Neural crest cell (in vitro differentiated cells): ENCODE measurements at regions not wholly inside any gene's neighbourhood (a gene's known extent, or its start where the extent isn't known, plus 50 kb on each side); places are given as distances from the start of the nearest gene placed in this dataset.

Experiments
- DNase-seq: peaks from one replicate; pipeline ENCODE4 v3.0.0; 2021; ENCODE audit warnings: low read depth, mixed read lengths, low spot score
- H3K27ac Mint-ChIP-seq: one replicate; pipeline ENCODE4 v1.8.0; 2021; ENCODE audit warnings: mild to moderate bottlenecking, mixed read lengths; ENCODE audit not compliant: unreplicated experiment
- H3K27me3 Mint-ChIP-seq: 2 replicates; pipeline ENCODE4 v1.8.0; 2021; ENCODE audit warnings: low read depth, mild to moderate bottlenecking, mixed read lengths
- H3K36me3 Mint-ChIP-seq: 2 replicates; pipeline ENCODE4 v1.8.0; 2021; ENCODE audit warnings: low read depth, mild to moderate bottlenecking, mixed read lengths
- H3K4me1 Mint-ChIP-seq: 2 replicates; pipeline ENCODE4 v1.8.0; 2021; ENCODE audit warnings: mixed read lengths
- H3K4me3 Mint-ChIP-seq: one replicate; pipeline ENCODE4 v1.8.0; 2021; ENCODE audit warnings: mild to moderate bottlenecking, mixed read lengths
- H3K9me3 Mint-ChIP-seq: 2 replicates; pipeline ENCODE4 v1.8.0; 2021; ENCODE audit warnings: mixed read lengths
- TF ChIP-seq, protein P1 (sequence below): fragments of 200-600 bp; sonication (generic); conservative IDR thresholded peaks from 2 replicates; pipeline ENCODE4 v1.5.0; 2021; ENCODE audit warnings: antibody characterized with exemption, mild to moderate bottlenecking

DNA sequence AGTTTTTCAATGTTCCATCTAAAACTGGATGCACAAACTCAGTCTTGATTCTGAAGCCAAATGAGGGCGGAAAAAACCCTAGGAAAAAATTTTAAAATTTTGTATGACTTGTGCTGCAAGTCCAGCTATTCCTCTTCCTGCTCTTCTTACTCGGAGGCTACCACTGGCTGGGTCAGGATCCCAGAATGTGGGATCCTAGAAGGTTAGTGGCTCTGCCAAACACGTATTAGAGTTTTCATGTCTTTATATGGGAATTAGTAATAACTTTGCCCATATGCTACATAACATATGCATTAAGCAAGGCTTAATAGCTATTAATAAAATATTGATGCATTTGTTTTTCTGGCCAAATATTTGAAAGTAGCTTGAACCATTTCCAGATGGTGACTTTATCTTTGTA lies 458.3 kb downstream of the AGTPBP1 start:
- Mint-ChIP-seq H3K36me3 (peaks cover 3% of the 10 kb centered on the region), H3K27ac (no peak overlapping the region), H3K4me3 (no peak overlapping the region), H3K4me1 (no peaks in the 10 kb centered on the region), H3K27me3 (peaks cover 3% of the 10 kb centered on the region), H3K9me3 (peaks cover 9% of the 10 kb centered on the region)
- TF ChIP-seq, protein P1, sequence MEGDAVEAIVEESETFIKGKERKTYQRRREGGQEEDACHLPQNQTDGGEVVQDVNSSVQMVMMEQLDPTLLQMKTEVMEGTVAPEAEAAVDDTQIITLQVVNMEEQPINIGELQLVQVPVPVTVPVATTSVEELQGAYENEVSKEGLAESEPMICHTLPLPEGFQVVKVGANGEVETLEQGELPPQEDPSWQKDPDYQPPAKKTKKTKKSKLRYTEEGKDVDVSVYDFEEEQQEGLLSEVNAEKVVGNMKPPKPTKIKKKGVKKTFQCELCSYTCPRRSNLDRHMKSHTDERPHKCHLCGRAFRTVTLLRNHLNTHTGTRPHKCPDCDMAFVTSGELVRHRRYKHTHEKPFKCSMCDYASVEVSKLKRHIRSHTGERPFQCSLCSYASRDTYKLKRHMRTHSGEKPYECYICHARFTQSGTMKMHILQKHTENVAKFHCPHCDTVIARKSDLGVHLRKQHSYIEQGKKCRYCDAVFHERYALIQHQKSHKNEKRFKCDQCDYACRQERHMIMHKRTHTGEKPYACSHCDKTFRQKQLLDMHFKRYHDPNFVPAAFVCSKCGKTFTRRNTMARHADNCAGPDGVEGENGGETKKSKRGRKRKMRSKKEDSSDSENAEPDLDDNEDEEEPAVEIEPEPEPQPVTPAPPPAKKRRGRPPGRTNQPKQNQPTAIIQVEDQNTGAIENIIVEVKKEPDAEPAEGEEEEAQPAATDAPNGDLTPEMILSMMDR = no peak
- DNase-seq = no peak

GRCh38 chr9:85278769-85279168 lies 463.0 kb downstream of the AGTPBP1 start:
- no peak overlapping the region for H3K4me3 Mint-ChIP-seq
- no peak overlapping the region for H3K27ac Mint-ChIP-seq
- H3K36me3 Mint-ChIP-seq = no peaks in the 10 kb centered on the region
- H3K4me1 Mint-ChIP-seq = no peaks in the 10 kb centered on the region
- peaks cover 8% of the 10 kb centered on the region for H3K9me3 Mint-ChIP-seq
- TF ChIP-seq, protein P1 = no peak
- no peak for DNase-seq
- no peaks in the 10 kb centered on the region for H3K27me3 Mint-ChIP-seq

GRCh38 chr9:85276741-85277140 lies 465.0 kb downstream of the AGTPBP1 start:
- Mint-ChIP-seq H3K36me3 (no peaks in the 10 kb centered on the region), H3K27me3 (no peaks in the 10 kb centered on the region), H3K9me3 (peaks cover 4% of the 10 kb centered on the region), H3K4me3 (no peak overlapping the region), H3K27ac (no peak overlapping the region), H3K4me1 (no peaks in the 10 kb centered on the region)
- DNase-seq = no peak
- TF ChIP-seq, protein P1 = no peak

DNA sequence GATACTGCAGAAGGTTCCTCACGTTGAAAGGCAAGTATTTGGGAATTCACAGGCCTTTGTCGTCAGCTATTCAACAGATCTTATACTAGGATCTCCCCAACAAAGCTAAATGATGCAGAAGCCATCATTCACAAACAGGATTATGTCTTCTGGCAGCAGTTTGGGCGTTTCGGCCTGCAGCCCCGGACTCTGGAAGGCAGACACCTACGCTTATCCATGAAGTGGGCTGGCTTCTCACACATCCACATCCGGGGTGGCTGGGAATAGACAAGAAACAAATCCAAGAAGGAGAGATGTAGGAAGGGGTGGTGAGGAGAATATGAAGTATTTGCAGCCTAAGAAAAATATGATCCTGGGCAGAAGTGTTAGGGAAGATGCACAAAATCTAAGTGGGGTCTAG lies 471.9 kb downstream of the AGTPBP1 start:
- no peaks in the 10 kb centered on the region for H3K9me3 Mint-ChIP-seq
- TF ChIP-seq, protein P1 = no peak
- no peak for DNase-seq
- no peak overlapping the region for H3K4me3 Mint-ChIP-seq
- peaks cover 11% of the 10 kb centered on the region for H3K4me1 Mint-ChIP-seq
- H3K36me3 Mint-ChIP-seq = no peaks in the 10 kb centered on the region
- no peaks in the 10 kb centered on the region for H3K27me3 Mint-ChIP-seq
- no peak overlapping the region for H3K27ac Mint-ChIP-seq

DNA sequence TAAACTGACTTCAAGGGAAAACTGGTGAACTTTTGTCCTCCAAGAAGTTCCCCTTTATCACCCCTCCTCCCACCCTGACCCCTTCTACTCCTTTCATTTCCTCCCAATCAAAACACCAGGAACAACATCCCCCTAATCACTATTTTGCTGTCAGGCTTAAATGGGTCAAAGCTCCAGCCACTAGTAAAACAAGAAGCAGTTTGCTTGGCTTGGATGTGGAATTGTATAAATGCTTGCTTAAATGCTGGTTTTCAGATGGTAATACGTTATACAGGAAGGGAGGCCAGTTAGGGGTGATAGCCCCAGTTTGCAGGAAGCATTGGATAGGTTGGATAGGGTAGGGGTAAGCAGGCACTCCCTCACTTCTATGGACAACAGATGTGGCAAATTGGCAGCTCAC lies 473.6 kb downstream of the AGTPBP1 start:
- H3K9me3 Mint-ChIP-seq = no peaks in the 10 kb centered on the region

More for the DNA sequence above, 473.6 kb downstream of the AGTPBP1 start:
- no peak for DNase-seq
- H3K27ac Mint-ChIP-seq = no peak overlapping the region
- TF ChIP-seq, protein P1 = no peak
- H3K4me1 Mint-ChIP-seq = peaks cover 11% of the 10 kb centered on the region
- H3K27me3 Mint-ChIP-seq = no peaks in the 10 kb centered on the region
- no peaks in the 10 kb centered on the region for H3K36me3 Mint-ChIP-seq
- H3K4me3 Mint-ChIP-seq = no peak overlapping the region
